Progenitor cell of endocrine pancreas (in vitro differentiated cells): ENCODE measurements at regions not wholly inside any gene's neighbourhood (a gene's known extent, or its start where the extent isn't known, plus 50 kb on each side); places are given as distances from the start of the nearest gene placed in this dataset.
A peak's percentile ranks its signal among the peaks of the same experiment; 100 is the strongest.

Experiments used
- DNase-seq: peaks from one replicate; pipeline ENCODE4 v3.0.0; 2021; ENCODE audit warnings: low spot score; ENCODE audit not compliant: unreplicated experiment
- H3K27ac Mint-ChIP-seq: 2 replicates; pipeline ENCODE4 v1.8.0; 2021; ENCODE audit warnings: mild to moderate bottlenecking, moderate library complexity, mixed read lengths
- H3K27me3 Mint-ChIP-seq: 2 replicates; pipeline ENCODE4 v1.8.0; 2021; ENCODE audit warnings: mixed read lengths
- H3K36me3 Mint-ChIP-seq: 2 replicates; pipeline ENCODE4 v1.8.0; 2022; ENCODE audit warnings: mixed read lengths; ENCODE audit not compliant: insufficient read depth
- H3K4me1 Mint-ChIP-seq: 2 replicates; pipeline ENCODE4 v1.8.0; 2021; ENCODE audit warnings: low read depth, mixed read lengths
- H3K4me3 Mint-ChIP-seq: 2 replicates; pipeline ENCODE4 v1.8.0; 2021; ENCODE audit warnings: low read depth, mild to moderate bottlenecking, moderate library complexity, mixed read lengths
- H3K9me3 Mint-ChIP-seq: 2 replicates; pipeline ENCODE4 v1.8.0; 2021; ENCODE audit warnings: low read depth, mixed read lengths
- CTCF ChIP-seq: fragments of 200-600 bp; sonication (generic); IDR thresholded peaks from one replicate; pipeline ENCODE4 v1.5.0; 2021; ENCODE audit warnings: antibody characterized with exemption, mild to moderate bottlenecking; ENCODE audit not compliant: unreplicated experiment

DNA sequence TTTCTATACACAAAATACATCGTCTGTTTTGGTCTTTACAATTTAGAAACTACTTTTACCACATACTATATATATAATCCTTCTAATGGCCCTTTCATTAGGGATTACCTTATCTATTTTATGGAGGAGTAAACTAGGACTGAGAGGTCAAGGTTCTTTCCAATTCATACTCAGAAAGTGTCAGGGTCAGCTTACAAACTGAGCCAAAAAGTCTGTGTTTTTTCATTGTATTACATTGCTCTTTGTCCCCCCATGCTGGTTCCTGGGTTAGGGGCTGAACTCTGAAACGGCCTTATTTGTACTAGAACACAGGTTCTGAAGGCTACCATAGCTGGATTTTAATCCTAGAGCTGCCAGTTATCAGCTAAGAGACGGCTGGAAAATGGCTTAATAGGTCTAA is 368.1 kb downstream of the GRIN2B start:
- no peaks in the 10 kb centered on the region for H3K9me3 Mint-ChIP-seq
- no peak for DNase-seq
- H3K4me1 Mint-ChIP-seq = no peaks in the 10 kb centered on the region
- no peaks in the 10 kb centered on the region for H3K27me3 Mint-ChIP-seq
- H3K36me3 Mint-ChIP-seq = no peaks in the 10 kb centered on the region
- no peak for TF ChIP-seq CTCF
- no peak overlapping the region for H3K4me3 Mint-ChIP-seq
- H3K27ac Mint-ChIP-seq = no peak overlapping the region

- Mint-ChIP-seq H3K4me1 (no peaks in the 10 kb centered on the region), H3K27me3 (no peaks in the 10 kb centered on the region), H3K36me3 (no peaks in the 10 kb centered on the region), H3K9me3 (peaks cover 4% of the 10 kb centered on the region), H3K4me3 (no peak overlapping the region), H3K27ac (no peak overlapping the region)
- TF ChIP-seq CTCF = no peak
- DNase-seq = no peak
Measured at GRCh38 chr12:13609894-13610679, 371.3 kb downstream of the GRIN2B start.

GRCh38 chr12:13606290-13606689 is 375.1 kb downstream of the GRIN2B start:
- H3K4me3 Mint-ChIP-seq = no peak overlapping the region
- TF ChIP-seq CTCF = no peak
- H3K27ac Mint-ChIP-seq = no peak overlapping the region
- no peak for DNase-seq
- no peaks in the 10 kb centered on the region for H3K27me3 Mint-ChIP-seq
- H3K36me3 Mint-ChIP-seq = no peaks in the 10 kb centered on the region
- H3K9me3 Mint-ChIP-seq = peaks cover 4% of the 10 kb centered on the region
- H3K4me1 Mint-ChIP-seq = peaks cover 1% of the 10 kb centered on the region

GRCh38 chr12:13603953-13604352 is 377.4 kb downstream of the GRIN2B start:
- DNase-seq = no peak

GRCh38 chr12:13602172-13602571 is 379.2 kb downstream of the GRIN2B start:
- H3K36me3 Mint-ChIP-seq = no peaks in the 10 kb centered on the region
- H3K4me3 Mint-ChIP-seq = no peak overlapping the region
- H3K9me3 Mint-ChIP-seq = peaks cover 4% of the 10 kb centered on the region
- peaks cover 5% of the 10 kb centered on the region for H3K27me3 Mint-ChIP-seq
- no peak overlapping the region for H3K27ac Mint-ChIP-seq
- H3K4me1 Mint-ChIP-seq = peaks cover 1% of the 10 kb centered on the region
- no peak for TF ChIP-seq CTCF
- no peak for DNase-seq

More at GRCh38 chr12:13603953-13604352, 377.4 kb downstream of the GRIN2B start:
- Mint-ChIP-seq H3K4me1 (peaks cover 1% of the 10 kb centered on the region), H3K27ac (no peak overlapping the region), H3K27me3 (peaks cover 5% of the 10 kb centered on the region), H3K9me3 (peaks cover 4% of the 10 kb centered on the region), H3K4me3 (no peak overlapping the region), H3K36me3 (no peaks in the 10 kb centered on the region)
- peak; percentile 36 for TF ChIP-seq CTCF
